Ishikawa (cell line): ENCODE measurements at regions not wholly inside any gene's neighbourhood (a gene's known extent, or its start where the extent isn't known, plus 50 kb on each side); places are given as distances from the start of the nearest gene placed in this dataset.

Experiments
- CEBPB ChIP-seq: IDR thresholded peaks from 2 replicates; pipeline ENCODE4 v1.6.1; 2012
- CREB1 ChIP-seq: IDR thresholded peaks from 2 replicates; pipeline ENCODE4 v1.6.1; 2012; ENCODE audit warnings: low read depth
- EGR1 ChIP-seq: IDR thresholded peaks from 2 replicates; pipeline ENCODE4 v1.6.1; 2012
- EP300 ChIP-seq: IDR thresholded peaks from 2 replicates; pipeline ENCODE4 v1.6.1; 2012; ENCODE audit warnings: borderline replicate concordance
- FOXM1 ChIP-seq: IDR thresholded peaks from 2 replicates; pipeline ENCODE4 v1.6.1; 2012; ENCODE audit warnings: low read depth, borderline replicate concordance
- NFIC ChIP-seq: IDR thresholded peaks from 2 replicates; pipeline ENCODE4 v1.6.1; 2012
- RAD21 ChIP-seq: IDR thresholded peaks from 2 replicates; pipeline ENCODE4 v1.6.1; 2012; ENCODE audit warnings: low read depth
- REST ChIP-seq: IDR thresholded peaks from 2 replicates; pipeline ENCODE4 v1.6.1; 2012; ENCODE audit warnings: low read depth, mild to moderate bottlenecking
- TAF1 ChIP-seq: IDR thresholded peaks from 2 replicates; pipeline ENCODE4 v1.6.1; 2012; ENCODE audit warnings: low read depth, mild to moderate bottlenecking
- TCF12 ChIP-seq: IDR thresholded peaks from 2 replicates; pipeline ENCODE4 v1.6.1; 2012; ENCODE audit warnings: low read depth
- TEAD4 ChIP-seq: IDR thresholded peaks from 2 replicates; pipeline ENCODE4 v1.6.1; 2012
- YY1 ChIP-seq: IDR thresholded peaks from 2 replicates; pipeline ENCODE4 v1.6.1; 2012; ENCODE audit warnings: low read depth
- ZBTB7A ChIP-seq: IDR thresholded peaks from 2 replicates; pipeline ENCODE4 v1.6.1; 2012; ENCODE audit warnings: low read depth
- TF ChIP-seq, protein P1 (sequence below): IDR thresholded peaks from 2 replicates; pipeline ENCODE4 v1.6.1; 2012
- TF ChIP-seq, protein P2 (sequence below): IDR thresholded peaks from 2 replicates; pipeline ENCODE4 v1.6.1; 2012

DNA sequence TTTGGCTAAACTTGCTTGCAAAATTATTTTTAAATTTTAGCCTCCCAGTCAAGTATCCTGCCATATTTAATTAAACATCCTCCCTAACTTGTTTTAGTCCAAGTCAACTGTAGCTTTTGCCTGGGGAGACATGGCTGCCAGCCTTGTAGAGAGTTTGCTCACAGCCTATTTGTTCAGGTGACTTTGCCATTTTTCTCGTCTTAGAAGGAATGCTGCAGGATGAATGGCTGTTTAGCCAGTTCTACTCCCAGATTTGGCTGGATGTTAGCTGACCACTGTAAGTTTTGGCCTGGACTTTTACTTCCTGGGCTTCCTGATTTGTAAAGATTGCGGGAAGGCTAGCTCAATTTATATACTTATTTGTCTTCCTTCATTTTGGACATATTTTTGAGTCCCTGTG, 236.4 kb upstream of the SGO1 start:
- TF ChIP-seq REST (no peak), EP300 (no peak), TAF1 (no peak), FOXM1 (no peak), CREB1 (no peak), RAD21 (no peak), CEBPB (no peak), TCF12 (no peak), TEAD4 (no peak), NFIC (no peak), EGR1 (no peak), YY1 (no peak), ZBTB7A (no peak)
- TF ChIP-seq, protein P1, sequence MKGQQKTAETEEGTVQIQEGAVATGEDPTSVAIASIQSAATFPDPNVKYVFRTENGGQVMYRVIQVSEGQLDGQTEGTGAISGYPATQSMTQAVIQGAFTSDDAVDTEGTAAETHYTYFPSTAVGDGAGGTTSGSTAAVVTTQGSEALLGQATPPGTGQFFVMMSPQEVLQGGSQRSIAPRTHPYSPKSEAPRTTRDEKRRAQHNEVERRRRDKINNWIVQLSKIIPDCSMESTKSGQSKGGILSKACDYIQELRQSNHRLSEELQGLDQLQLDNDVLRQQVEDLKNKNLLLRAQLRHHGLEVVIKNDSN: no peak
- TF ChIP-seq, protein P2, sequence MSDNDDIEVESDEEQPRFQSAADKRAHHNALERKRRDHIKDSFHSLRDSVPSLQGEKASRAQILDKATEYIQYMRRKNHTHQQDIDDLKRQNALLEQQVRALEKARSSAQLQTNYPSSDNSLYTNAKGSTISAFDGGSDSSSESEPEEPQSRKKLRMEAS: no peak

DNA sequence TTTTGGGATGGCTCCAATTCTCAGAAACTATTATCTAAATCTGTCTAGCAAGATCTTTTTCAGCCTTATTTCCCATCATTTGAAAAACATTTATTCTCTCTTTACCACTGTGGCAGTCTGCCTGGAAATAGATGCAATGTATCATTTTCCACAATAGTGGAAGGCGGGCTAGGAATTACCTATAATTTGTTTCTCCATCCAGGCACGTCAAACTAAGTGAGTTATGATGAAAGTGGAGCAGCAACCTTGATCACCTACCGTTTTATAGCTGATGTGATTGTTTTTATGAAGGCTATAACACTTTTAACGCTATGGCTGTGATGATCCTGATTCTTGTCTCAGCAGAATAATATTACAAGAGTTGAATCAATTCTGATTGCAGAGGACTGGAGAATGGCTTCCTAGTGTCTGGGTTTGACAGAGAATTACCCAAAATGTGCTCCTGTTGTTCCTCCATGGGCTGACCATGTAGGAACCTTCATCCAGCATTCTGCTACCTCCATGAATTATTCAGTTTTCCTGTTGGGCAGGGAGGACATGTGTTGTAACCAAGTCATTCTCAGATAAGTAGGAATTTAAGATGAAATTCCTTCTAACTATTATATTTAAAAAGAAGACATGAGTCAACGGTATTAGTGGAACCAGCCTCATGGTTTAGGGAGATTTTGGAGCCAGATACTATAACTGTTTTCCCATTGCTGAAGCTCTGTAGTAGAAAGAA, 231.5 kb upstream of the SGO1 start:
- no peak for TF ChIP-seq EGR1
- no peak for TF ChIP-seq FOXM1

DNA sequence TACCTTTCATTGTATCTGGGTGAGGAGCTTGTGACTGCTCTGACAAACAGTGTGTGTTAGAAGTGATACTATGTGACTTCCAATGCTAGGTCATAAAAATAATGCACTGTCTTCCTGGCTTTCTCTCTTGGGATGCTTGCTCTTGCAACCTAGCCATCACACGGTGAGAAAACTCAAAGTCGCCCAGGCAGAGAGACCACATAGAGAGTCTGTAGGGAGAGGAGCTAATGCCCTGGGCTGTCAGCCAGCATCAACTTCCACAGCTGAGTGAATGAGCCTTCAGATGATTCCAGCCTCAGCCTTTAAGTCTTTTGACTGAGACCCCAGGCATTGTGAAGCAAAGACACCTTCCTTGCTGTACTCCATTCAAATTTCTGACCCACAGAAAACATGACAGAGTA, 220.6 kb upstream of the SGO1 start:
- no peak for TF ChIP-seq TCF12

- no peak for TF ChIP-seq TEAD4
- no peak for TF ChIP-seq RAD21
- no peak for TF ChIP-seq EP300
- TF ChIP-seq TAF1: no peak
- TF ChIP-seq EGR1: no peak
- no peak for TF ChIP-seq FOXM1
- TF ChIP-seq, protein P1: no peak
- TF ChIP-seq ZBTB7A: no peak
- TF ChIP-seq, protein P2: no peak
- no peak for TF ChIP-seq TCF12
- TF ChIP-seq CEBPB: no peak
- TF ChIP-seq REST: no peak
Measured at GRCh38 chr3:20405744-20406143, 219.7 kb upstream of the SGO1 start.

DNA sequence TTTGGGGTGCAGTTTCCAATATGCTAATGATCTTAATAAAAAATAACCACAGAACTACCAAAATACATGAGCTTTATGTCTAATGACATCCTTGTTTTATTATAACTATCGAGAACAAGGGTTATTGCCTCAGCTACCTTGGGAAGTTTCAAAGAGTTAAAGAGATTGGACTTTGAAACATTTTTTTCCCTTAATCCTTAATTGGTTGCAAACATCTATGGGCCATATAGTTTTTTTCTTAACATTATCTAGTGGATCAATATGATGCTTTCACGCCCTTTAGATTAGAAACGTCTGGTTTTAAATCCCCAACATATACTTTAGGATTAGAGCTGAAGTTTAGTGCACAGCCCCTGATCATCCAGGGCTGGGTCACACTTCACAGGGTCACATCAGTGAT, 219.2 kb upstream of the SGO1 start:
- TF ChIP-seq RAD21 (no peak), ZBTB7A (no peak), TAF1 (no peak), YY1 (no peak), NFIC (no peak), TCF12 (no peak), TEAD4 (no peak), EP300 (no peak), CREB1 (no peak), CEBPB (no peak)
- TF ChIP-seq, protein P2: no peak
- TF ChIP-seq, protein P1: no peak

GRCh38 chr3:20404741-20405100, 218.7 kb upstream of the SGO1 start:
- TF ChIP-seq CEBPB: no peak
- no peak for TF ChIP-seq NFIC
